Breast epithelium (tissue), 3 donors: ENCODE measurements at regions not wholly inside any gene's neighbourhood (a gene's known extent, or its start where the extent isn't known, plus 50 kb on each side); places are given as distances from the start of the nearest gene placed in this dataset.

Source experiments
- CTCF ChIP-seq, 3 donors: fragments of 450-650 bp; IDR thresholded peaks; one replicate each; pipeline ENCODE4 v1.5.1; 2016 to 2017; ENCODE audit warnings: antibody characterized with exemption in 3 of 3, mild to moderate bottlenecking in 3 of 3, moderate library complexity in 3 of 3
- POLR2A ChIP-seq: fragments of 450-650 bp; IDR thresholded peaks from one replicate; pipeline ENCODE4 v1.6.1; 2016; ENCODE audit warnings: antibody characterized with exemption, mild to moderate bottlenecking, moderate library complexity
- POLR2AphosphoS5 ChIP-seq, 3 donors: sonication (generic); formaldehyde crosslinking; IDR thresholded peaks; one replicate each; pipeline ENCODE4 v1.6.1; 2017; ENCODE audit warnings: antibody characterized with exemption in 3 of 3

GRCh38 chr1:94628499-94628843 lies 86.9 kb upstream of the F3 start:
- no peak for TF ChIP-seq POLR2A
- TF ChIP-seq CTCF (IDR thresholded peaks at IDR 0.05), result no peak
- no peak for TF ChIP-seq POLR2AphosphoS5 (IDR thresholded peaks at IDR 0.05)
